BLaER1 (cell line): ENCODE measurements at regions not wholly inside any gene's neighbourhood (a gene's known extent, or its start where the extent isn't known, plus 50 kb on each side); places are given as distances from the start of the nearest gene placed in this dataset.

Source experiments
- H3K27ac ChIP-seq: shearing (Covaris generic); formaldehyde crosslinking; 2 replicates; pipeline ENCODE4 v1.8.1; 2022
- H3K27me3 ChIP-seq: shearing (Covaris generic); formaldehyde crosslinking; 2 replicates; pipeline ENCODE4 v1.8.1; 2022
- H3K36me3 ChIP-seq: shearing (Covaris generic); formaldehyde crosslinking; 2 replicates; pipeline ENCODE4 v1.8.1; 2022
- H3K4me1 ChIP-seq: shearing (Covaris generic); formaldehyde crosslinking; 2 replicates; pipeline ENCODE4 v1.8.1; 2022
- H3K4me2 ChIP-seq: shearing (Covaris generic); formaldehyde crosslinking; 2 replicates; pipeline ENCODE4 v1.8.1; 2022
- H3K4me3 ChIP-seq: shearing (Covaris generic); formaldehyde crosslinking; 2 replicates; pipeline ENCODE4 v1.8.1; 2022
- H3K9ac ChIP-seq: shearing (Covaris generic); formaldehyde crosslinking; 2 replicates; pipeline ENCODE4 v1.8.1; 2022
- H3K9me3 ChIP-seq: shearing (Covaris generic); formaldehyde crosslinking; 2 replicates; pipeline ENCODE4 v1.8.1; 2022
- H4K20me1 ChIP-seq: shearing (Covaris generic); formaldehyde crosslinking; 2 replicates; pipeline ENCODE4 v1.8.1; 2022
- Cebpa-rat ChIP-seq: shearing (Covaris generic); IDR thresholded peaks from 2 replicates; pipeline ENCODE4 v1.8.1; 2022

- peaks cover 16% of the 10 kb centered on the region for H3K9me3 ChIP-seq
- peak overlapping the region; percentile 62 for H3K9ac ChIP-seq
- no peaks in the 10 kb centered on the region for H4K20me1 ChIP-seq
- H3K27ac ChIP-seq: peak overlapping the region; percentile 74
- H3K27me3 ChIP-seq: no peaks in the 10 kb centered on the region
- peak overlapping the region; percentile 45 for H3K4me3 ChIP-seq
- peak overlapping the region; percentile 81 for H3K4me2 ChIP-seq
- TF ChIP-seq Cebpa-rat: no peak
- H3K4me1 ChIP-seq: peaks cover 66% of the 10 kb centered on the region
- H3K36me3 ChIP-seq: no peaks in the 10 kb centered on the region
These were observed 129.0 kb downstream of the SNX18 start for GRCh38 chr5:54646356-54647101.

GRCh38 chr5:54645882-54646355 lies 128.4 kb downstream of the SNX18 start:
- H3K4me1 ChIP-seq: peaks cover 60% of the 10 kb centered on the region
- no peaks in the 10 kb centered on the region for H4K20me1 ChIP-seq
- peaks cover 16% of the 10 kb centered on the region for H3K9me3 ChIP-seq
- H3K27ac ChIP-seq: peak overlapping the region; percentile 74
- no peak for TF ChIP-seq Cebpa-rat
- no peaks in the 10 kb centered on the region for H3K27me3 ChIP-seq
- peak overlapping the region; percentile 62 for H3K9ac ChIP-seq
- no peaks in the 10 kb centered on the region for H3K36me3 ChIP-seq
- peak overlapping the region; percentile 81 for H3K4me2 ChIP-seq
- H3K4me3 ChIP-seq: peak overlapping the region; percentile 45

GRCh38 chr5:54644226-54644625 lies 126.7 kb downstream of the SNX18 start:
- Histone ChIP-seq H3K36me3 (no peaks in the 10 kb centered on the region), H3K4me3 (no peak overlapping the region), H3K9me3 (peaks cover 9% of the 10 kb centered on the region), H3K9ac (no peak overlapping the region), H3K4me1 (peaks cover 56% of the 10 kb centered on the region), H3K27me3 (no peaks in the 10 kb centered on the region), H3K27ac (no peak overlapping the region; the same call in 1 of the 2 replicates), H3K4me2 (peak overlapping the region; percentile 81), H4K20me1 (no peaks in the 10 kb centered on the region)
- no peak for TF ChIP-seq Cebpa-rat

GRCh38 chr5:54643685-54644106 lies 126.1 kb downstream of the SNX18 start:
- Histone ChIP-seq H3K9ac (no peak overlapping the region), H3K9me3 (peaks cover 4% of the 10 kb centered on the region), H3K27ac (no peak overlapping the region), H3K4me1 (peaks cover 55% of the 10 kb centered on the region), H3K36me3 (no peaks in the 10 kb centered on the region), H3K4me3 (no peak overlapping the region), H3K4me2 (peak overlapping the region; percentile 81), H4K20me1 (no peaks in the 10 kb centered on the region), H3K27me3 (no peaks in the 10 kb centered on the region)
- TF ChIP-seq Cebpa-rat: no peak

GRCh38 chr5:54639621-54640020 lies 122.1 kb downstream of the SNX18 start:
- no peak overlapping the region for H3K9ac ChIP-seq
- peaks cover 27% of the 10 kb centered on the region for H3K4me1 ChIP-seq
- H3K36me3 ChIP-seq: no peaks in the 10 kb centered on the region
- no peaks in the 10 kb centered on the region for H3K9me3 ChIP-seq
- H3K4me2 ChIP-seq: no peak overlapping the region
- no peak overlapping the region for H3K4me3 ChIP-seq
- H4K20me1 ChIP-seq: no peaks in the 10 kb centered on the region
- TF ChIP-seq Cebpa-rat: no peak
- no peaks in the 10 kb centered on the region for H3K27me3 ChIP-seq
- no peak overlapping the region for H3K27ac ChIP-seq

GRCh38 chr5:54638106-54638505 lies 120.5 kb downstream of the SNX18 start:
- Histone ChIP-seq H3K27me3 (no peaks in the 10 kb centered on the region), H3K27ac (no peak overlapping the region), H3K36me3 (no peaks in the 10 kb centered on the region), H4K20me1 (no peaks in the 10 kb centered on the region), H3K4me2 (peak overlapping the region; percentile 31), H3K9ac (no peak overlapping the region), H3K4me1 (peaks cover 13% of the 10 kb centered on the region), H3K4me3 (no peak overlapping the region), H3K9me3 (no peaks in the 10 kb centered on the region)
- no peak for TF ChIP-seq Cebpa-rat

- no peak overlapping the region for H3K27ac ChIP-seq
- no peaks in the 10 kb centered on the region for H4K20me1 ChIP-seq
- H3K36me3 ChIP-seq: no peaks in the 10 kb centered on the region
- peaks cover 13% of the 10 kb centered on the region for H3K4me1 ChIP-seq
- TF ChIP-seq Cebpa-rat: no peak
- H3K4me3 ChIP-seq: no peak overlapping the region
- no peak overlapping the region for H3K9ac ChIP-seq
- H3K4me2 ChIP-seq: no peak overlapping the region; the same call in 1 of the 2 replicates
- no peaks in the 10 kb centered on the region for H3K9me3 ChIP-seq
- H3K27me3 ChIP-seq: no peaks in the 10 kb centered on the region
These were observed 120.1 kb downstream of the SNX18 start for GRCh38 chr5:54637654-54638053.

- H4K20me1 ChIP-seq: no peaks in the 10 kb centered on the region
- H3K27ac ChIP-seq: no peak overlapping the region
- H3K4me2 ChIP-seq: no peak overlapping the region
- H3K9me3 ChIP-seq: peaks cover 7% of the 10 kb centered on the region
- H3K9ac ChIP-seq: no peak overlapping the region
- no peaks in the 10 kb centered on the region for H3K36me3 ChIP-seq
- no peak overlapping the region for H3K4me3 ChIP-seq
- H3K27me3 ChIP-seq: no peaks in the 10 kb centered on the region
- TF ChIP-seq Cebpa-rat: no peak
- peaks cover 13% of the 10 kb centered on the region for H3K4me1 ChIP-seq
These were observed 116.5 kb downstream of the SNX18 start for GRCh38 chr5:54634089-54634488.

GRCh38 chr5:54632131-54632701 lies 114.7 kb downstream of the SNX18 start:
- Histone ChIP-seq H4K20me1 (no peaks in the 10 kb centered on the region), H3K4me2 (no peak overlapping the region), H3K27me3 (no peaks in the 10 kb centered on the region), H3K4me3 (no peak overlapping the region), H3K9me3 (peaks cover 7% of the 10 kb centered on the region), H3K9ac (no peak overlapping the region), H3K36me3 (no peaks in the 10 kb centered on the region), H3K27ac (no peak overlapping the region), H3K4me1 (no peaks in the 10 kb centered on the region)
- no peak for TF ChIP-seq Cebpa-rat

- peaks cover 7% of the 10 kb centered on the region for H3K9me3 ChIP-seq
- H3K4me2 ChIP-seq: no peak overlapping the region
- no peak overlapping the region for H3K27ac ChIP-seq
- no peaks in the 10 kb centered on the region for H3K36me3 ChIP-seq
- H4K20me1 ChIP-seq: no peaks in the 10 kb centered on the region
- H3K9ac ChIP-seq: no peak overlapping the region
- H3K4me1 ChIP-seq: no peaks in the 10 kb centered on the region
- no peak overlapping the region for H3K4me3 ChIP-seq
- no peak for TF ChIP-seq Cebpa-rat
- H3K27me3 ChIP-seq: no peaks in the 10 kb centered on the region
These were observed 113.3 kb downstream of the SNX18 start for GRCh38 chr5:54630738-54631359.
